DMS 273 (cell line): ENCODE measurements at regions not wholly inside any gene's neighbourhood (a gene's known extent, or its start where the extent isn't known, plus 50 kb on each side); places are given as distances from the start of the nearest gene placed in this dataset.

Source experiments
- DNase-seq: peaks from one replicate; lab custom pipeline; 2025; ENCODE audit not compliant: unreplicated experiment; lab: John Stamatoyannopoulos, UW

- peak; percentile 59 for DNase-seq
Observed at GRCh38 chr20:9981829-9982228, 53.0 kb upstream of the ANKEF1 start.

- peak; percentile 88 for DNase-seq
Observed at GRCh38 chr20:9978397-9979004, 56.3 kb upstream of the ANKEF1 start.

GRCh38 chr20:9977629-9978028 is 57.2 kb upstream of the ANKEF1 start:
- DNase-seq: no peak

GRCh38 chr20:9974324-9974723 is 60.5 kb upstream of the ANKEF1 start:
- DNase-seq: peak; percentile 20

GRCh38 chr20:9971746-9972145 is 63.0 kb upstream of the ANKEF1 start:
- DNase-seq: no peak

GRCh38 chr20:9969626-9970025 is 65.2 kb upstream of the ANKEF1 start:
- DNase-seq: no peak

GRCh38 chr20:9968015-9968414 is 66.8 kb upstream of the ANKEF1 start:
- no peak for DNase-seq

GRCh38 chr20:9966966-9967365 is 67.8 kb upstream of the ANKEF1 start:
- peak; percentile 43 for DNase-seq

GRCh38 chr20:9963029-9963428 is 71.8 kb upstream of the ANKEF1 start:
- no peak for DNase-seq

- no peak for DNase-seq
Observed at GRCh38 chr20:9958693-9959092, 76.1 kb upstream of the ANKEF1 start.

- DNase-seq: no peak
Observed at GRCh38 chr20:9955646-9956045, 79.1 kb upstream of the ANKEF1 start.

GRCh38 chr20:9949563-9949962 is 85.2 kb upstream of the ANKEF1 start:
- DNase-seq: peak; percentile 37

- DNase-seq: no peak
Observed at GRCh38 chr20:9945408-9945807, 89.4 kb upstream of the ANKEF1 start.

GRCh38 chr20:9942736-9943135 is 92.1 kb upstream of the ANKEF1 start:
- no peak for DNase-seq

- no peak for DNase-seq
Observed at GRCh38 chr20:9940329-9940728, 94.5 kb upstream of the ANKEF1 start.

- DNase-seq: no peak
Observed at GRCh38 chr20:9939231-9939630, 95.6 kb upstream of the ANKEF1 start.

GRCh38 chr20:9935285-9935684 is 96.4 kb upstream of the PAK5 start:
- no peak for DNase-seq

- DNase-seq: no peak
Observed at GRCh38 chr20:9930142-9930541, 91.3 kb upstream of the PAK5 start.

GRCh38 chr20:9928955-9929354 is 90.1 kb upstream of the PAK5 start:
- no peak for DNase-seq

GRCh38 chr20:9928281-9928737 is 89.4 kb upstream of the PAK5 start:
- no peak for DNase-seq

GRCh38 chr20:9927224-9927623 is 88.3 kb upstream of the PAK5 start:
- no peak for DNase-seq

GRCh38 chr20:9926476-9926875 is 87.6 kb upstream of the PAK5 start:
- peak; percentile 9 for DNase-seq

- DNase-seq: no peak
Observed at GRCh38 chr20:9926007-9926406, 87.1 kb upstream of the PAK5 start.
